Cerebellar cortex (tissue), 1 donor: ENCODE measurements at regions not wholly inside any gene's neighbourhood (a gene's known extent, or its start where the extent isn't known, plus 50 kb on each side); places are given as distances from the start of the nearest gene placed in this dataset.

Source experiments
- DNase-seq: peaks from one replicate; pipeline ENCODE4 v3.0.0-alpha.2; 2015; ENCODE audit warnings: low spot score

DNA sequence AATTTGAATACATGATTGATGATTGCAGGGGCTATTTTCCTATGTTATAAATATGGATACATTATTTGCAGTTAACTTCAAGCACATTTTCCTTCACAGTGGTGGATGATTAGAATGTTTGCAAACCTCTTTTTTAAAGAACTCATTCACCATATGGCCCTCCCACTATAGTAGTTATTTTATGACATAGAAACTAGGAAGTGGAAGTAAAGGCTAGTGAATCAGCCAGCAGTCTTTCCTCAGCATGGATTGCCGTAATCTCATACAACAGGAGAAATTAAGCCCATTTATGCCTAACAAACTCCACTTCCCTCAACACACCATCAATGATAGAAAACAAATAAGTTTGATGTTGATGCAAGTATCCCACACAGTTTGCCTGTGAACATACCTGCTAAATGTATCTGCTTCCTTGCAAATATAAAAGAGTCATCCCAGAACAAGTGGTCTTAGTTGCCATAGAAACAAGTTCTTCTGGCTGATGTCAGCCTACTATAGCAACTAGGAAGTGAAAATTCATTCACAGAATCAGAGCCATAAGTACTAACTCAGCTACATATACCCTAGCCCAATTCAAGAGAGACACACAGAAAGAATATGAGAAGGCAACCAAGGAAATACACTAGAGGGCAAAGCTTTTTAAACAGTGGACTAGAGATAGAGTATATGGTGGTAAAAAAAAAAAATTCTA lies 100.9 kb upstream of the RADX start:
- DNase-seq, result no peak
